ENCODE measurements at regions not wholly inside any gene's neighbourhood (a gene's known extent, or its start where the extent isn't known, plus 50 kb on each side); places are given as distances from the start of the nearest gene placed in this dataset.
A peak's percentile ranks its signal among the peaks of the same experiment; 100 is the strongest.

DNA sequence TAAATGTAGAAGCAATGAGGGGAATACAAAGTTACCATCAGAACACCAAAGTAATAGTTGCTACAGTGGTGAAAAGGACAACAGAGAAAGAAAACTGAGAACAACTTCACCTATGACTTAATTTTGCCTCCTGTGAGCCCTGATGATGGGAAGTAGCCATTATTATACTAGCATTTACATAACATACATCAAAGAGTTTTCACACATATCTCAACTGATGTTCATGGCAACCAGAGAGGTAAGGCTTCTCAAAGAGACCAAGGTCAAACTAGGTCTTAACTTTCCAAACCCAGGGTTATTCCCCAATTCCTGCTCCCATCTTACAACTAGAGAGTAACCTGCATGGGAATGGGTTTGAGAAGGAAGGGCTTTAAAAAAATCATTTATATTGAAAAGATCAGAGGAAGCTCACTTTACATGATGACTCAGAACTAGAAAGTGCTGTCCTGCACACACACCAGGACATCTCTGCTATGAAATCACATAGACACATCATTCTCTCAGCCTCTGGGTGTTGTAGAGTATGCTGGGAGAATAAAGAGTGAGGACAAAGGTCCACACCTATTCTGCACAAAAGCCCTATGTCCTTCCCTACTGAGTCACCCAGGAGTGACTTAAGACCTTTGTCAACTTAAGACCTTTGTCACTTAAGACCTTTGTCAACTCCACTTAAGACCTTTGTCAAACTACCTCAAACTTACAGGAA, 179.7 kb downstream of the TNFSF18 start:
- no peaks in the 10 kb centered on the region for H3K9me3 Mint-ChIP-seq
- H3K4me1 Mint-ChIP-seq (ENCODE audit: low read depth in 2 of 2): peaks cover 3 to 9% of the 10 kb centered on the region in 2 donors
- DNase-seq: no peak
- no peak overlapping the region for H3K4me3 Mint-ChIP-seq
- peak; percentile 53 for ATAC-seq (replicated peaks)
- H3K27me3 Mint-ChIP-seq: no peaks in the 10 kb centered on the region
- H3K27ac Mint-ChIP-seq: no peak overlapping the region
- no peaks in the 10 kb centered on the region for H3K36me3 Mint-ChIP-seq (ENCODE audit: insufficient read depth)

DNA sequence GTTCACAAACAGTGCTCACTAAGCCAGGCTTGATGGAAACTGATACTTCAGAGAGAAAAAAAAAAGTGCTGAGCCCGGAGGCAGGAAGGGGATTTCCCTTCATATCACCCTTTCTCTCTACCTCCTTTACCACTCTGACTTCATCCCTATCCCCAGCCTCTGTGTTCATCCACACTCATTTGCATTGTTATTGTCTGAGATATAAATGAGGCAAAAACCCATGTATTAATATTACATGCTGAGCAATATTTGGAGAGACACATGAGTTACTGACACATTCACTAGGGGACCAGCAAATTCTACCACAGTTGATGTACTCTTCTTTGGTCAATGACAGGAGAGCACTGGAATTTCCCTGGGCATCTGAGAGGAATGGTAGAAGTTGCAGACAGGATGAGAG, 175.8 kb downstream of the TNFSF18 start:
- H3K4me1 Mint-ChIP-seq (ENCODE audit: low read depth in 2 of 2): peaks cover 3 to 9% of the 10 kb centered on the region in 2 donors
- peak; percentile 51 for ATAC-seq (replicated peaks)
- no peak overlapping the region for H3K4me3 Mint-ChIP-seq
- no peak overlapping the region for H3K27ac Mint-ChIP-seq
- H3K27me3 Mint-ChIP-seq: peaks cover 0 to 6% of the 10 kb centered on the region in 2 donors
- DNase-seq: no peak
- H3K36me3 Mint-ChIP-seq (ENCODE audit: insufficient read depth): no peaks in the 10 kb centered on the region
- H3K9me3 Mint-ChIP-seq: no peaks in the 10 kb centered on the region

DNA sequence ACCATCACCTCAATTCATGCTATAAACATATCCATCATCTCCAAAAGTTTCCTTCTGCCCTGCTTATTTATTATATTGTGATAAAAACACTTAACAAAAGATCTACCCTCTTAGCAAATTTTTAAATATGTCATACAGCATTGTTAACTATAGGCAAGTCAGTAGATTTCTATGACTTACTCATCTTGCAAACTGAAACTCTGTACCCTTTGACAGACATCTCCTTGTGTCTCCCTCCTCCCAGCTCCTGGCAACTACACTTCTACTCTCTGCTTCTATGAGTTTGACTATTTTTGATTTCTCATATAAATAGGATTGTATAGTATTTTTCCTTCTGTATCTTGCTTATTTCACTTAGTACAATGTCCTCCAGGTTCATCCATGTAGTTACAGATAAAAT, 174.8 kb downstream of the TNFSF18 start:
- H3K27me3 Mint-ChIP-seq: peaks cover 5 to 9% of the 10 kb centered on the region in 2 donors
- H3K36me3 Mint-ChIP-seq (ENCODE audit: insufficient read depth): no peaks in the 10 kb centered on the region

GRCh38 chr1:172882385-172882784, 168.4 kb downstream of the TNFSF18 start:
- H3K27ac Mint-ChIP-seq: no peak overlapping the region
- no peak for DNase-seq

More for the DNA sequence above, 174.8 kb downstream of the TNFSF18 start:
- H3K4me3 Mint-ChIP-seq: no peak overlapping the region
- no peak for DNase-seq
- H3K4me1 Mint-ChIP-seq (ENCODE audit: low read depth in 2 of 2): peaks cover 2 to 7% of the 10 kb centered on the region in 2 donors
- no peak for ATAC-seq (replicated peaks)
- no peak overlapping the region for H3K27ac Mint-ChIP-seq
- H3K9me3 Mint-ChIP-seq: no peaks in the 10 kb centered on the region

GRCh38 chr1:172882791-172883386, 167.9 kb downstream of the TNFSF18 start:
- DNase-seq (no peak), ATAC-seq (replicated peaks) (no peak)
- Mint-ChIP-seq H3K27ac (no peak overlapping the region), H3K4me1 (ENCODE audit: low read depth in 2 of 2) (peaks cover 11 to 20% of the 10 kb centered on the region in 2 donors), H3K36me3 (ENCODE audit: insufficient read depth) (no peaks in the 10 kb centered on the region), H3K9me3 (no peaks in the 10 kb centered on the region), H3K4me3 (peak overlapping the region; percentile 66 to 80), H3K27me3 (peaks cover 15 to 30% of the 10 kb centered on the region in 2 donors)

More at GRCh38 chr1:172882385-172882784, 168.4 kb downstream of the TNFSF18 start:
- Mint-ChIP-seq H3K4me3 (no peak overlapping the region), H3K4me1 (ENCODE audit: low read depth in 2 of 2) (peaks cover 11 to 20% of the 10 kb centered on the region in 2 donors), H3K9me3 (no peaks in the 10 kb centered on the region), H3K36me3 (ENCODE audit: insufficient read depth) (no peaks in the 10 kb centered on the region), H3K27me3 (peaks cover 15 to 30% of the 10 kb centered on the region in 2 donors)
- no peak for ATAC-seq (replicated peaks)

DNA sequence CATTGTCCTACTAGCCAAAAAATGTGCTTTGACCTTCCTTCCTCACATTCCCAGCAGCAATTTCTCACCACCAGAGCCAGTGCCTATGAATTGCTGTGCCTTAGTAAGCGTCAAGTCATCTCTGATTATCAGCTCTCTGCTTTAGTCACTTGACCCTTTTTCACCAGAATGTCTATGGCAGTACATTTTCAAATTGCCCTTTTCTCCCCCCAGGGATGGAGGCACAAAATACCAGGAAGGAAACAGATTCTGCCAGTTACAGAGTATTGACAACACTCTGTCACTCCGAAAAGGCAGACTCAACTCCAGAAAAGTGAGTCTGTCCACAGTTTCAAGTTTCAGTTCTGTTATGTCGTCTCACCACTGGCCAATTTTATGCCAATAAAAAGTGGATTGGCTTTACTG, 167.4 kb downstream of the TNFSF18 start:
- peak; percentile 26 for ATAC-seq (replicated peaks)
- Mint-ChIP-seq H3K4me1 (ENCODE audit: low read depth in 2 of 2) (peaks cover 11 to 20% of the 10 kb centered on the region in 2 donors), H3K4me3 (peak overlapping the region; percentile 66 to 80), H3K27ac (peak overlapping the region; percentile 45 to 71), H3K36me3 (ENCODE audit: insufficient read depth) (no peaks in the 10 kb centered on the region), H3K9me3 (no peaks in the 10 kb centered on the region), H3K27me3 (peaks cover 15 to 30% of the 10 kb centered on the region in 2 donors)
- DNase-seq: no peak

GRCh38 chr1:172883844-172884243, 166.9 kb downstream of the TNFSF18 start:
- H3K9me3 Mint-ChIP-seq: no peaks in the 10 kb centered on the region
- H3K4me1 Mint-ChIP-seq (ENCODE audit: low read depth in 2 of 2): peaks cover 11 to 20% of the 10 kb centered on the region in 2 donors
- no peak for DNase-seq
- H3K27ac Mint-ChIP-seq: peak overlapping the region; percentile 45 to 71
- H3K4me3 Mint-ChIP-seq: peak overlapping the region; percentile 66 to 80
- peak; percentile 31 for ATAC-seq (replicated peaks)
- no peaks in the 10 kb centered on the region for H3K36me3 Mint-ChIP-seq (ENCODE audit: insufficient read depth)
- peaks cover 15 to 30% of the 10 kb centered on the region in 2 donors for H3K27me3 Mint-ChIP-seq

- Mint-ChIP-seq H3K4me3 (no peak overlapping the region), H3K36me3 (ENCODE audit: insufficient read depth) (no peaks in the 10 kb centered on the region), H3K27me3 (peaks cover 9 to 30% of the 10 kb centered on the region in 2 donors), H3K9me3 (no peaks in the 10 kb centered on the region), H3K4me1 (ENCODE audit: low read depth in 2 of 2) (peaks cover 11 to 20% of the 10 kb centered on the region in 2 donors), H3K27ac (no peak overlapping the region)
- DNase-seq: no peak
- ATAC-seq (replicated peaks): no peak
Observed at GRCh38 chr1:172885411-172885810, 165.3 kb downstream of the TNFSF18 start.

DNA sequence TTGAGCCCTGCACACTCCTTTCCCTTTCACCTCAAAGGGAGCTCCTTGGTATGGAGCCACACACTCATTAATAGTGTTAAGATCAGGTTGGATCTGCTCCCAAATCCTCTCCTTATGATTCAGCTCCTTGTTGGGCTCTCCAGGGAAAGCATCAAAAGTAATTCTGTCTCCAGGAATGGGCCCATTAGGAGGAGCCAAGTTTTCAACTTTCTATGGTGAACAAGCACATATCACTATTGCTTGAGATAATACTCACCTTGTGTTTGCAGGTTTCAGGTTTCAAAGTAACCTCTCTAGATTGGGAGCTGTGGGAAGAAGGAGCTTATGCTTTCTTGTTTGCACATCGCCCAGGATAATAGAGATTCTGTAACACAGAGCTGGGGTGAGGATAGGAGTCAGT, 164.8 kb downstream of the TNFSF18 start:
- no peaks in the 10 kb centered on the region for H3K9me3 Mint-ChIP-seq
- H3K4me1 Mint-ChIP-seq (ENCODE audit: low read depth in 2 of 2): peaks cover 11 to 20% of the 10 kb centered on the region in 2 donors
- no peak overlapping the region for H3K4me3 Mint-ChIP-seq
- H3K36me3 Mint-ChIP-seq (ENCODE audit: insufficient read depth): no peaks in the 10 kb centered on the region
- peaks cover 5 to 25% of the 10 kb centered on the region in 2 donors for H3K27me3 Mint-ChIP-seq
- ATAC-seq (replicated peaks): no peak
- DNase-seq: no peak
- no peak overlapping the region for H3K27ac Mint-ChIP-seq

GRCh38 chr1:172887162-172887561, 163.6 kb downstream of the TNFSF18 start:
- Mint-ChIP-seq H3K27me3 (peaks cover 0 to 13% of the 10 kb centered on the region in 2 donors), H3K4me1 (ENCODE audit: low read depth in 2 of 2) (peaks cover 11 to 20% of the 10 kb centered on the region in 2 donors), H3K9me3 (no peaks in the 10 kb centered on the region), H3K27ac (no peak overlapping the region), H3K4me3 (no peak overlapping the region), H3K36me3 (ENCODE audit: insufficient read depth) (no peaks in the 10 kb centered on the region)
- no peak for ATAC-seq (replicated peaks)
- DNase-seq: no peak

- Mint-ChIP-seq H3K4me3 (no peak overlapping the region), H3K36me3 (ENCODE audit: insufficient read depth) (no peaks in the 10 kb centered on the region), H3K4me1 (ENCODE audit: low read depth in 2 of 2) (peaks cover 9 to 14% of the 10 kb centered on the region in 2 donors), H3K9me3 (no peaks in the 10 kb centered on the region), H3K27me3 (no peaks in the 10 kb centered on the region), H3K27ac (peak overlapping the region in 1 of 2 donors; percentile 94)
- DNase-seq (no peak), ATAC-seq (replicated peaks) (no peak)
Observed at GRCh38 chr1:172893146-172893841, 157.4 kb downstream of the TNFSF18 start.

- Mint-ChIP-seq H3K27me3 (no peaks in the 10 kb centered on the region), H3K36me3 (ENCODE audit: insufficient read depth) (no peaks in the 10 kb centered on the region), H3K9me3 (no peaks in the 10 kb centered on the region), H3K4me1 (ENCODE audit: low read depth in 2 of 2) (peaks cover 9 to 14% of the 10 kb centered on the region in 2 donors), H3K4me3 (peak overlapping the region; percentile 48 to 73), H3K27ac (peak overlapping the region; percentile 61 to 94)
- DNase-seq (no peak), ATAC-seq (replicated peaks) (peak; percentile 45)
Observed at GRCh38 chr1:172894349-172895049, 156.2 kb downstream of the TNFSF18 start.

GRCh38 chr1:172895050-172895460, 155.7 kb downstream of the TNFSF18 start:
- Mint-ChIP-seq H3K4me1 (ENCODE audit: low read depth in 2 of 2) (peaks cover 9 to 14% of the 10 kb centered on the region in 2 donors), H3K9me3 (no peaks in the 10 kb centered on the region), H3K27ac (peak overlapping the region; percentile 61 to 94), H3K27me3 (no peaks in the 10 kb centered on the region), H3K4me3 (peak overlapping the region; percentile 48 to 73), H3K36me3 (ENCODE audit: insufficient read depth) (no peaks in the 10 kb centered on the region)
- no peak for DNase-seq
- peak; percentile 87 for ATAC-seq (replicated peaks)

All from effector memory CD8-positive, alpha-beta T cell (primary cell).